Thoracic aorta (tissue), 2 donors: ENCODE measurements at regions not wholly inside any gene's neighbourhood (a gene's known extent, or its start where the extent isn't known, plus 50 kb on each side); places are given as distances from the start of the nearest gene placed in this dataset.
"Not testable (repeated sequence)": the region's sequence is repeated elsewhere in the genome, so short reads cannot be mapped to it uniquely, and the experiment has no call there.

ENCODE experiments used
- ATAC-seq: fragments of 150-250 bp; one replicate; pipeline ENCODE4 v1.8.0; 2017; ENCODE audit warnings: low read depth; ENCODE audit not compliant: insufficient number of reproducible peaks, low FRiP score
- DNase-seq: peaks from one replicate; pipeline ENCODE4 v3.0.0-alpha.2; 2020; ENCODE audit warnings: low spot score
- H3K27ac ChIP-seq, 2 donors: fragments of 200-600 bp; sonication (generic); 1 replicate in 1 of 2; 2 replicates in 1 of 2; pipeline ENCODE4 v1.5.1; 2016; ENCODE audit warnings: mild to moderate bottlenecking in 2 of 2, moderate library complexity in 2 of 2
- H3K27me3 ChIP-seq: fragments of 200-600 bp; sonication (generic); replicated peaks from 2 replicates; pipeline ENCODE4 v1.6.0; 2016; ENCODE audit warnings: mild to moderate bottlenecking; ENCODE audit not compliant: insufficient read depth
- H3K36me3 ChIP-seq: fragments of 200-600 bp; sonication (generic); one replicate; pipeline ENCODE4 v1.5.1; 2016
- H3K4me1 ChIP-seq, 2 donors: fragments of 200-600 bp; sonication (generic); 1 replicate in 1 of 2; 2 replicates in 1 of 2; pipeline versions ENCODE4 v1.5.1 to v1.6.0; 2016; ENCODE audit warnings: low read depth in 2 of 2, mild to moderate bottlenecking in 1 of 2; ENCODE audit not compliant: control insufficient read depth in 1 of 2
- H3K4me3 ChIP-seq: fragments of 200-600 bp; sonication (generic); 2 replicates; pipeline ENCODE4 v1.5.1; 2016; ENCODE audit warnings: mild to moderate bottlenecking
- H3K9me3 ChIP-seq: fragments of 200-600 bp; sonication (generic); 2 replicates; pipeline ENCODE4 v1.5.1; 2016
- CTCF ChIP-seq: fragments of 200-600 bp; sonication (generic); IDR thresholded peaks from one replicate; pipeline ENCODE4 v1.5.1; 2019; ENCODE audit warnings: antibody characterized with exemption

DNA sequence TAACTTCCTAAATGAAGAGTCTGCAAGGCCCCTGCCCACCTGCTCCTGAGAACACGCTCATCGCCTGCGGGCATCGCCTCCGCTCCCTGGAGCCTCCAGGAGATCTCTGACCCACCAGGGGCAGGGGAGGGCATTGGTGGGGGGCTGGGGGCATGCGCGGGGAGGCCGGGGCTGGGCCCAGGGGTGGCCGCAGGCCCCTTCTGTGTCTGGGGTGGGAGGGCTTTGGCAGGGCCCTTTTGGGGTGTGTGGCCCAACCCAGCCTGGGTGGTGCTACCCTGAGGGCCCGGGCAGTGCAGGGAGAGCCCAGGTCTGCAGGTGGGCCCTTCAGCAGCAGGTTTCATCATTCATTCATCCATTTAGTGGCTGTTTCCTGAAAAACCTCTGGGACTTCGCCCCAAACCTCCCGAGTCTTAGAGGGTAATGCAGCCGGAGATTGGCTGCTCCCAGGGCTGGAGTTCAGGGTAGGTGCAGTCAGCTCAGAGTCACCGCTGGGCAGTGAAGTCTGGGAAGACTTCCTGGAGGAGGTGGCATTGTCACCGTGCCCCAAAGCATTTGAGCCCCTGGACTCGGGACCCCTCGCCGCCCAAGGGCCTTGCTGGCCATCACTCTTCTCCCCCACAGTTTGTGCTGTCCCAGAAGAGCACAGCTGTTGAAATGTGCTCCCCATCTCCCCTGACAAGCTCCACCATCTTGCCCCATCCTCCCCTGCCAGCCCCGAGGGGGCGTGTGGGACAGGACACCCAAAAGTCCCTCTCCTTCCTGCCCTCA lies 255.1 kb downstream of the PARP8 start:
- TF ChIP-seq CTCF = no peak
- H3K9me3 ChIP-seq = no peaks in the 10 kb centered on the region
- H3K4me1 ChIP-seq = peaks cover 0 to 8% of the 10 kb centered on the region in 2 donors
- DNase-seq = no peak
- H3K27me3 ChIP-seq = no peaks in the 10 kb centered on the region
- ATAC-seq = no peak
- H3K27ac ChIP-seq = no peak overlapping the region
- no peaks in the 10 kb centered on the region for H3K36me3 ChIP-seq
- H3K4me3 ChIP-seq = no peak overlapping the region

DNA sequence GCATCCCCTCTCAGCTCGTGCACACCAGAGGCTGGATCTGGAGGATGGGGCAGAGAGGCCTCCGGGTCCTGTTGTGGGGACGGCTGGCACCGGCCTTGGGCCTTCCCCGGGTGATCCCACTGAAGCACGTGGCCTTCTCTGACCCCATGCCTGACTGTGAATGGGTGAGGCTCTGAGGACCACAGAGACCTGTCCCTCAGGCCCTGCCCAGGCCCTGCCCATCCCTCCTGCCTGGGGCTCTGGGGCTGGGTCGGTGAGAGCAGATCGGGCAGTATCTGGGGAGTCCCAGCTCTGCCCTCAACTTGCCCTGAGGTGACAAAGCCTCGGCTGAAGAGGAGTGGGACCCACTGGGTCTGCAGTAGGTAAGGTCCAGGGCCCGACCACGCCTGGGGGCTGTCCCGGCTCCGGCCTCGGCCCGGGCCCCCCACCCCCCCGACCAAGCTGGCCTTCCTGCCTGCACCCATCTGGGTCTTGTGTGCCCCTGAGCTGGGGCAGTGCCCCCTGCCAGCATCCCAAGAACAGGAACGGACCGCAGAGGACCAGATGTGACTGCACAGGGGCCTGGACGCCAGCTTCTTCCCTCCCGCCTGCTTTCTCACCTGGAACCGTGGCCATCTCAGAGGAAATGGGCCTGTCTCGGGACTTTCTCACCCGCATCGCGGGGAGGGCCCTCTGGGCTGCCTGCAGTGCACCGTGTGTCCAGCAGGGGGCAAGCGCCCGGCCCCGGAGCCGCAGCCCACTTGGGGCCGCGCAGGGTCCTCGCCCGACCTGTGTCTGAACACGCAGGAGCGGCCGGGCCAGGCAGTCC lies 255.9 kb downstream of the PARP8 start:
- peak; percentile 43 for ATAC-seq
- not testable (repeated sequence) for H3K4me1 ChIP-seq, DNase-seq, H3K27me3 ChIP-seq, H3K27ac ChIP-seq, H3K9me3 ChIP-seq, H3K36me3 ChIP-seq
- H3K4me3 ChIP-seq = peak overlapping the region; percentile 64
- peak; percentile 74 for TF ChIP-seq CTCF

- DNase-seq (no peak), ATAC-seq (no peak)
- no peaks in the 10 kb centered on the region for H3K9me3 ChIP-seq
- H3K4me1 ChIP-seq = peaks cover 0 to 8% of the 10 kb centered on the region in 2 donors
- no peaks in the 10 kb centered on the region for H3K27me3 ChIP-seq
- no peaks in the 10 kb centered on the region for H3K36me3 ChIP-seq
- no peak overlapping the region for H3K27ac ChIP-seq
- H3K4me3 ChIP-seq = peak overlapping the region; percentile 64
- TF ChIP-seq CTCF = no peak
Measured at GRCh38 chr5:50922942-50923767, 256.7 kb downstream of the PARP8 start.

GRCh38 chr5:50923768-50924494 lies 257.5 kb downstream of the PARP8 start:
- H3K9me3 ChIP-seq = no peaks in the 10 kb centered on the region
- no peak overlapping the region for H3K27ac ChIP-seq
- no peak for TF ChIP-seq CTCF
- no peak overlapping the region for H3K4me3 ChIP-seq
- H3K36me3 ChIP-seq = no peaks in the 10 kb centered on the region
- no peak for DNase-seq
- ATAC-seq = no peak
- peaks cover 0 to 8% of the 10 kb centered on the region in 2 donors for H3K4me1 ChIP-seq
- no peaks in the 10 kb centered on the region for H3K27me3 ChIP-seq
